ENCODE measurements at regions not wholly inside any gene's neighbourhood (a gene's known extent, or its start where the extent isn't known, plus 50 kb on each side); places are given as distances from the start of the nearest gene placed in this dataset.
A peak's percentile ranks its signal among the peaks of the same experiment; 100 is the strongest.

DNA sequence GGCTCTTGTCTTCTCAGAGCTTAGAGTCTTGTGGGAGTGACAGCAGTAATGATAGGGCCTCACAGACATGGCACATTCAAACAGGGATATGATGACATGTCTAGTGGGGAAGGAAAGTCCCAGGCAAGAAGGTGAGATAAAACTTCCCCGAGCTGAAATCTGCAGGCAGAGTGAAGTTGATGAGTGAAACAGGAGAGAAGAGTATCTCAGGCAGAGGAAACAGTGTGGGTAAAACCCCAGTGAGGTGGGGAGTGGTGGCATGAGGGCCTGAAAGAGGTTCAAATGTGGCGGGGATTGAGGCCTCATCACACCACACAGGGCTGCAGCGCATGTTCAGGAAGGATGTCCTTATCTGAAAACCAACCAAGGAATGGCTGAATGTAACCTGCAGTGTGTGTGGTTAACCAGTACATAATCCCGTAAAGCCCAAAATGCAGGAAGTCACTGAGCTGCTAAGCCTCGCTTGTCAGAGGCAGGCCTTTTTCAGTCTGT lies 153.8 kb upstream of the E2F8 start:
- no peaks in the 10 kb centered on the region for H3K36me3 ChIP-seq (ENCODE audit: control insufficient read depth in 2 of 2, insufficient read depth in 2 of 2, low read length in 1 of 2)
- FAIRE-seq = peak; percentile 64
- peak; percentile 92 for ATAC-seq
- TF ChIP-seq CREB1 (IDR thresholded peaks at IDR 0.05; ENCODE audit: low read depth) = no peak
- TF ChIP-seq BRCA1 (IDR thresholded peaks at IDR 0.05; ENCODE audit: low read depth, low read length) = no peak
- TF ChIP-seq, protein P1, sequence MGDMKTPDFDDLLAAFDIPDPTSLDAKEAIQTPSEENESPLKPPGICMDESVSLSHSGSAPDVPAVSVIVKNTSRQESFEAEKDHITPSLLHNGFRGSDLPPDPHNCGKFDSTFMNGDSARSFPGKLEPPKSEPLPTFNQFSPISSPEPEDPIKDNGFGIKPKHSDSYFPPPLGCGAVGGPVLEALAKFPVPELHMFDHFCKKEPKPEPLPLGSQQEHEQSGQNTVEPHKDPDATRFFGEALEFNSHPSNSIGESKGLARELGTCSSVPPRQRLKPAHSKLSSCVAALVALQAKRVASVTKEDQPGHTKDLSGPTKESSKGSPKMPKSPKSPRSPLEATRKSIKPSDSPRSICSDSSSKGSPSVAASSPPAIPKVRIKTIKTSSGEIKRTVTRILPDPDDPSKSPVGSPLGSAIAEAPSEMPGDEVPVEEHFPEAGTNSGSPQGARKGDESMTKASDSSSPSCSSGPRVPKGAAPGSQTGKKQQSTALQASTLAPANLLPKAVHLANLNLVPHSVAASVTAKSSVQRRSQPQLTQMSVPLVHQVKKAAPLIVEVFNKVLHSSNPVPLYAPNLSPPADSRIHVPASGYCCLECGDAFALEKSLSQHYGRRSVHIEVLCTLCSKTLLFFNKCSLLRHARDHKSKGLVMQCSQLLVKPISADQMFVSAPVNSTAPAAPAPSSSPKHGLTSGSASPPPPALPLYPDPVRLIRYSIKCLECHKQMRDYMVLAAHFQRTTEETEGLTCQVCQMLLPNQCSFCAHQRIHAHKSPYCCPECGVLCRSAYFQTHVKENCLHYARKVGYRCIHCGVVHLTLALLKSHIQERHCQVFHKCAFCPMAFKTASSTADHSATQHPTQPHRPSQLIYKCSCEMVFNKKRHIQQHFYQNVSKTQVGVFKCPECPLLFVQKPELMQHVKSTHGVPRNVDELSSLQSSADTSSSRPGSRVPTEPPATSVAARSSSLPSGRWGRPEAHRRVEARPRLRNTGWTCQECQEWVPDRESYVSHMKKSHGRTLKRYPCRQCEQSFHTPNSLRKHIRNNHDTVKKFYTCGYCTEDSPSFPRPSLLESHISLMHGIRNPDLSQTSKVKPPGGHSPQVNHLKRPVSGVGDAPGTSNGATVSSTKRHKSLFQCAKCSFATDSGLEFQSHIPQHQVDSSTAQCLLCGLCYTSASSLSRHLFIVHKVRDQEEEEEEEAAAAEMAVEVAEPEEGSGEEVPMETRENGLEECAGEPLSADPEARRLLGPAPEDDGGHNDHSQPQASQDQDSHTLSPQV (IDR thresholded peaks at IDR 0.05) = no peak
- TF ChIP-seq, protein P2, sequence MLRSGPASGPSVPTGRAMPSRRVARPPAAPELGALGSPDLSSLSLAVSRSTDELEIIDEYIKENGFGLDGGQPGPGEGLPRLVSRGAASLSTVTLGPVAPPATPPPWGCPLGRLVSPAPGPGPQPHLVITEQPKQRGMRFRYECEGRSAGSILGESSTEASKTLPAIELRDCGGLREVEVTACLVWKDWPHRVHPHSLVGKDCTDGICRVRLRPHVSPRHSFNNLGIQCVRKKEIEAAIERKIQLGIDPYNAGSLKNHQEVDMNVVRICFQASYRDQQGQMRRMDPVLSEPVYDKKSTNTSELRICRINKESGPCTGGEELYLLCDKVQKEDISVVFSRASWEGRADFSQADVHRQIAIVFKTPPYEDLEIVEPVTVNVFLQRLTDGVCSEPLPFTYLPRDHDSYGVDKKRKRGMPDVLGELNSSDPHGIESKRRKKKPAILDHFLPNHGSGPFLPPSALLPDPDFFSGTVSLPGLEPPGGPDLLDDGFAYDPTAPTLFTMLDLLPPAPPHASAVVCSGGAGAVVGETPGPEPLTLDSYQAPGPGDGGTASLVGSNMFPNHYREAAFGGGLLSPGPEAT (IDR thresholded peaks at IDR 0.05; ENCODE audit: low read depth) = 0 out of 2 replicates have a peak, but pooled peaks have one; percentile 53
- TF ChIP-seq SMAD1 (IDR thresholded peaks at IDR 0.05; ENCODE audit: low read depth, partially characterized antibody) = no peak
- TF ChIP-seq EP300 (IDR thresholded peaks at IDR 0.05; ENCODE audit: borderline replicate concordance in 1 of 2, control insufficient read depth in 1 of 2, low read depth in 2 of 2, low read length in 2 of 2) = 0 out of 4 replicates have a peak, but pooled peaks of 1 of the 2 experiments have one; percentile 25
- peak in 1 of 2 experiments; percentile 47; a peak in 1 of 4 replicates for TF ChIP-seq IKZF2 (IDR thresholded peaks at IDR 0.05)
- no peak for TF ChIP-seq CBFB (IDR thresholded peaks at IDR 0.05; ENCODE audit: low read depth)
- TF ChIP-seq, protein P3, sequence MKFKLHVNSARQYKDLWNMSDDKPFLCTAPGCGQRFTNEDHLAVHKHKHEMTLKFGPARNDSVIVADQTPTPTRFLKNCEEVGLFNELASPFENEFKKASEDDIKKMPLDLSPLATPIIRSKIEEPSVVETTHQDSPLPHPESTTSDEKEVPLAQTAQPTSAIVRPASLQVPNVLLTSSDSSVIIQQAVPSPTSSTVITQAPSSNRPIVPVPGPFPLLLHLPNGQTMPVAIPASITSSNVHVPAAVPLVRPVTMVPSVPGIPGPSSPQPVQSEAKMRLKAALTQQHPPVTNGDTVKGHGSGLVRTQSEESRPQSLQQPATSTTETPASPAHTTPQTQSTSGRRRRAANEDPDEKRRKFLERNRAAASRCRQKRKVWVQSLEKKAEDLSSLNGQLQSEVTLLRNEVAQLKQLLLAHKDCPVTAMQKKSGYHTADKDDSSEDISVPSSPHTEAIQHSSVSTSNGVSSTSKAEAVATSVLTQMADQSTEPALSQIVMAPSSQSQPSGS (IDR thresholded peaks at IDR 0.05; ENCODE audit: low read length) = peak; percentile 68; the same call in 1 of the 2 replicates
- TF ChIP-seq, protein P4, sequence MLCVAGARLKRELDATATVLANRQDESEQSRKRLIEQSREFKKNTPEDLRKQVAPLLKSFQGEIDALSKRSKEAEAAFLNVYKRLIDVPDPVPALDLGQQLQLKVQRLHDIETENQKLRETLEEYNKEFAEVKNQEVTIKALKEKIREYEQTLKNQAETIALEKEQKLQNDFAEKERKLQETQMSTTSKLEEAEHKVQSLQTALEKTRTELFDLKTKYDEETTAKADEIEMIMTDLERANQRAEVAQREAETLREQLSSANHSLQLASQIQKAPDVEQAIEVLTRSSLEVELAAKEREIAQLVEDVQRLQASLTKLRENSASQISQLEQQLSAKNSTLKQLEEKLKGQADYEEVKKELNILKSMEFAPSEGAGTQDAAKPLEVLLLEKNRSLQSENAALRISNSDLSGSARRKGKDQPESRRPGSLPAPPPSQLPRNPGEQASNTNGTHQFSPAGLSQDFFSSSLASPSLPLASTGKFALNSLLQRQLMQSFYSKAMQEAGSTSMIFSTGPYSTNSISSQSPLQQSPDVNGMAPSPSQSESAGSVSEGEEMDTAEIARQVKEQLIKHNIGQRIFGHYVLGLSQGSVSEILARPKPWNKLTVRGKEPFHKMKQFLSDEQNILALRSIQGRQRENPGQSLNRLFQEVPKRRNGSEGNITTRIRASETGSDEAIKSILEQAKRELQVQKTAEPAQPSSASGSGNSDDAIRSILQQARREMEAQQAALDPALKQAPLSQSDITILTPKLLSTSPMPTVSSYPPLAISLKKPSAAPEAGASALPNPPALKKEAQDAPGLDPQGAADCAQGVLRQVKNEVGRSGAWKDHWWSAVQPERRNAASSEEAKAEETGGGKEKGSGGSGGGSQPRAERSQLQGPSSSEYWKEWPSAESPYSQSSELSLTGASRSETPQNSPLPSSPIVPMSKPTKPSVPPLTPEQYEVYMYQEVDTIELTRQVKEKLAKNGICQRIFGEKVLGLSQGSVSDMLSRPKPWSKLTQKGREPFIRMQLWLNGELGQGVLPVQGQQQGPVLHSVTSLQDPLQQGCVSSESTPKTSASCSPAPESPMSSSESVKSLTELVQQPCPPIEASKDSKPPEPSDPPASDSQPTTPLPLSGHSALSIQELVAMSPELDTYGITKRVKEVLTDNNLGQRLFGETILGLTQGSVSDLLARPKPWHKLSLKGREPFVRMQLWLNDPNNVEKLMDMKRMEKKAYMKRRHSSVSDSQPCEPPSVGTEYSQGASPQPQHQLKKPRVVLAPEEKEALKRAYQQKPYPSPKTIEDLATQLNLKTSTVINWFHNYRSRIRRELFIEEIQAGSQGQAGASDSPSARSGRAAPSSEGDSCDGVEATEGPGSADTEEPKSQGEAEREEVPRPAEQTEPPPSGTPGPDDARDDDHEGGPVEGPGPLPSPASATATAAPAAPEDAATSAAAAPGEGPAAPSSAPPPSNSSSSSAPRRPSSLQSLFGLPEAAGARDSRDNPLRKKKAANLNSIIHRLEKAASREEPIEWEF (IDR thresholded peaks at IDR 0.05; ENCODE audit: insufficient replicate concordance, low read depth, low read length) = no peak

More for the DNA sequence above, 153.8 kb upstream of the E2F8 start:
- WGBS (ENCODE audit: insufficient coverage, insufficient replicate concordance, low lambda C conversion rate, missing lambda C conversion rate) = 39% methylated on average over 5 of the region's 5 CpGs
- BruUV-seq (replicated peaks) = no TSS peak
- H3K4me2 ChIP-seq (ENCODE audit: control insufficient read depth, insufficient read depth) = peak overlapping the region; percentile 11; the same call in 1 of the 2 replicates
- ChIA-PET CTCF (no interaction called here), RAD21 (ENCODE audit: unreplicated experiment) (interaction anchor here (1.0 to 1.6 kb wide), 3 partner anchors 28 to 88 kb away, joined by 3 to 4 read pairs (median 4); no protein-coding TSS in a partner anchor), POLR2A (no interaction called here), SMC1A (ENCODE audit: uncharacterized antibody, unreplicated experiment) (interaction anchor here (0.5 to 1.6 kb wide), 7 partner anchors 20 to 228 kb away, joined by 3 to 4 read pairs (median 3); no protein-coding TSS in a partner anchor)
- no peaks in the 10 kb centered on the region; the same call in 1 of the 3 replicates for H3K9me3 ChIP-seq (replicated peaks; ENCODE audit: control insufficient read depth, insufficient read depth, low read length)
- H3K9ac ChIP-seq (ENCODE audit: control insufficient read depth, insufficient read depth, low read length) = no peak overlapping the region
- H3K4me1 ChIP-seq (ENCODE audit: control insufficient read depth, insufficient read depth, low read length) = peaks cover 8% of the 10 kb centered on the region
- no peak overlapping the region for H3K4me3 ChIP-seq
- DNase-seq (ENCODE audit: low read depth, low spot score) = peak; percentile 60
- peak overlapping the region; percentile 67 for H2AFZ ChIP-seq (ENCODE audit: control insufficient read depth, low read depth, low read length)
- no peaks in the 10 kb centered on the region for H3K27me3 ChIP-seq (replicated peaks in 1 of 2; ENCODE audit: control insufficient read depth in 2 of 2, insufficient read depth in 2 of 2, low read length in 1 of 2)
- no peaks in the 10 kb centered on the region for H3K79me2 ChIP-seq (ENCODE audit: control insufficient read depth, insufficient read depth, low read length)
- no peaks in the 10 kb centered on the region for H4K20me1 ChIP-seq (ENCODE audit: control insufficient read depth, insufficient read depth)
- intact Hi-C loops (cut with micrococcal nuclease; ENCODE audit: unreplicated experiment) = no loop called here
- in situ Hi-C loops (cut with MboI) = no loop called here
- peak overlapping the region; percentile 25; the same call in 1 of the 2 replicates for H3K27ac ChIP-seq (ENCODE audit: control insufficient read depth, insufficient read depth)

Measured in GM12878 (cell line).